Esophagus muscularis mucosa (tissue), 4 donors: ENCODE measurements at regions not wholly inside any gene's neighbourhood (a gene's known extent, or its start where the extent isn't known, plus 50 kb on each side); places are given as distances from the start of the nearest gene placed in this dataset.

ENCODE experiments used
- DNase-seq: peaks from one replicate; pipeline ENCODE4 v3.0.0-alpha.2; 2017; ENCODE audit errors: extremely low spot score
- H3K27ac ChIP-seq, 4 donors: fragments of 200-600 bp; sonication (generic); replicated peaks in 1 of 4; 1 replicate in 3 of 4; 2 replicates in 1 of 4; pipeline ENCODE4 v1.5.1; 2016 to 2019; ENCODE audit warnings: mild to moderate bottlenecking in 1 of 4
- H3K27me3 ChIP-seq, 4 donors: fragments of 200-600 bp; sonication (generic); one replicate each; pipeline versions ENCODE4 v1.5.1 to v1.6.0; 2016 to 2019
- H3K36me3 ChIP-seq, 4 donors: fragments of 200-600 bp; sonication (generic); one replicate each; pipeline ENCODE4 v1.5.1; 2016 to 2019
- H3K4me1 ChIP-seq, 4 donors: fragments of 200-600 bp; sonication (generic); one replicate each; pipeline ENCODE4 v1.5.1; 2016 to 2019
- H3K4me3 ChIP-seq, 4 donors: fragments of 200-600 bp; sonication (generic); 1 replicate in 2 of 4; 2 replicates in 2 of 4; pipeline ENCODE4 v1.5.1; 2016 to 2019; ENCODE audit warnings: mild to moderate bottlenecking in 4 of 4, moderate library complexity in 1 of 4
- H3K9me3 ChIP-seq, 4 donors: fragments of 200-600 bp; sonication (generic); 1 replicate in 3 of 4; 2 replicates in 1 of 4; pipeline ENCODE4 v1.5.1; 2016 to 2019
- CTCF ChIP-seq, 3 experiments: fragments of 200-600 bp in 2 of 3; fragments of 450-650 bp in 1 of 3; sonication (generic) in 2 of 3; IDR thresholded peaks; one replicate each; pipeline ENCODE4 v1.5.1; 2017 to 2019; ENCODE audit warnings: antibody characterized with exemption in 3 of 3, mild to moderate bottlenecking in 2 of 3, moderate library complexity in 1 of 3
- EP300 ChIP-seq: sonication (generic); formaldehyde crosslinking; IDR thresholded peaks from one replicate; pipeline ENCODE4 v1.6.1; 2017; ENCODE audit warnings: antibody characterized with exemption
- POLR2A ChIP-seq: fragments of 450-650 bp; IDR thresholded peaks from one replicate; pipeline ENCODE4 v1.6.1; 2017; ENCODE audit warnings: antibody characterized with exemption, moderate library complexity, mild to moderate bottlenecking, low read depth
- POLR2AphosphoS5 ChIP-seq, 2 donors: sonication (generic); formaldehyde crosslinking; IDR thresholded peaks; one replicate each; pipeline ENCODE4 v1.6.1; 2017; ENCODE audit warnings: antibody characterized with exemption in 2 of 2
- WGBS: methylation state at CpG from one replicate; pipeline ENCODE4 v1.1.5; 2018; 5-methylcytosine and 5-hydroxymethylcytosine counted together
- intact Hi-C: fragments of 100-400 bp; cut with DNase I; formaldehyde crosslinking; loops from one replicate; pipeline ENCODE4 v1.15.1; 2023

GRCh38 chr9:90325913-90326653, 316.5 kb downstream of the DIRAS2 start:
- Histone ChIP-seq H3K27ac (no peak overlapping the region), H3K36me3 (no peaks in the 10 kb centered on the region), H3K9me3 (no peaks in the 10 kb centered on the region), H3K4me1 (no peaks in the 10 kb centered on the region), H3K4me3 (no peak overlapping the region), H3K27me3 (no peaks in the 10 kb centered on the region)
- no peak for TF ChIP-seq POLR2A
- TF ChIP-seq CTCF (IDR thresholded peaks at IDR 0.05): no peak
- no peak for TF ChIP-seq EP300
- no peak for TF ChIP-seq POLR2AphosphoS5 (IDR thresholded peaks at IDR 0.05)
- 42% methylated on average over 6 of the region's 6 CpGs for WGBS
- DNase-seq: no peak
- intact Hi-C loops: no loop called here

GRCh38 chr9:90330231-90330630, 312.4 kb downstream of the DIRAS2 start:
- TF ChIP-seq POLR2A: no peak
- no peak for TF ChIP-seq POLR2AphosphoS5 (IDR thresholded peaks at IDR 0.05)
- no peak for TF ChIP-seq EP300
- TF ChIP-seq CTCF (IDR thresholded peaks at IDR 0.05): no peak
- intact Hi-C loops: no loop called here
- H3K4me1 ChIP-seq: no peaks in the 10 kb centered on the region
- no peaks in the 10 kb centered on the region for H3K27me3 ChIP-seq
- no peak overlapping the region for H3K4me3 ChIP-seq
- no peaks in the 10 kb centered on the region for H3K9me3 ChIP-seq
- no peak for DNase-seq
- H3K36me3 ChIP-seq: no peaks in the 10 kb centered on the region
- H3K27ac ChIP-seq: no peak overlapping the region
- 76% methylated on average over 3 of the region's 3 CpGs for WGBS

GRCh38 chr9:90331826-90332575, 310.6 kb downstream of the DIRAS2 start:
- DNase-seq: no peak
- no peaks in the 10 kb centered on the region for H3K27me3 ChIP-seq
- intact Hi-C loops: no loop called here
- no peaks in the 10 kb centered on the region for H3K9me3 ChIP-seq
- H3K36me3 ChIP-seq: no peaks in the 10 kb centered on the region
- no peak for TF ChIP-seq POLR2AphosphoS5 (IDR thresholded peaks at IDR 0.05)
- no peak for TF ChIP-seq EP300
- no peak for TF ChIP-seq POLR2A
- no peak for TF ChIP-seq CTCF (IDR thresholded peaks at IDR 0.05)
- H3K27ac ChIP-seq: no peak overlapping the region
- H3K4me3 ChIP-seq: no peak overlapping the region
- WGBS: 73% methylated on average over 8 of the region's 8 CpGs
- no peaks in the 10 kb centered on the region for H3K4me1 ChIP-seq

GRCh38 chr9:90333226-90333625, 309.4 kb downstream of the DIRAS2 start:
- H3K4me3 ChIP-seq: no peak overlapping the region
- intact Hi-C loops: no loop called here
- WGBS: 54% methylated on average over 2 of the region's 2 CpGs
- H3K27ac ChIP-seq: no peak overlapping the region
- H3K27me3 ChIP-seq: no peaks in the 10 kb centered on the region
- TF ChIP-seq CTCF (IDR thresholded peaks at IDR 0.05): no peak
- TF ChIP-seq EP300: no peak
- TF ChIP-seq POLR2A: no peak
- TF ChIP-seq POLR2AphosphoS5 (IDR thresholded peaks at IDR 0.05): no peak
- no peaks in the 10 kb centered on the region for H3K36me3 ChIP-seq
- no peaks in the 10 kb centered on the region for H3K9me3 ChIP-seq
- H3K4me1 ChIP-seq: no peaks in the 10 kb centered on the region
- no peak for DNase-seq
